HL-60 (cell line): ENCODE measurements at regions not wholly inside any gene's neighbourhood (a gene's known extent, or its start where the extent isn't known, plus 50 kb on each side); places are given as distances from the start of the nearest gene placed in this dataset.

Source experiments
- CTCF ChIP-seq: IDR thresholded peaks from one replicate; pipeline ENCODE4 v1.5.1; 2011; ENCODE audit warnings: low read length, control low read depth, inconsistent platforms; ENCODE audit not compliant: insufficient read depth
- GABPA ChIP-seq: IDR thresholded peaks from 2 replicates; pipeline ENCODE4 v1.6.1; 2012; ENCODE audit warnings: low read depth
- POLR2AphosphoS5 ChIP-seq: IDR thresholded peaks from 2 replicates; pipeline ENCODE4 v1.6.1; 2012; ENCODE audit warnings: low read depth

DNA sequence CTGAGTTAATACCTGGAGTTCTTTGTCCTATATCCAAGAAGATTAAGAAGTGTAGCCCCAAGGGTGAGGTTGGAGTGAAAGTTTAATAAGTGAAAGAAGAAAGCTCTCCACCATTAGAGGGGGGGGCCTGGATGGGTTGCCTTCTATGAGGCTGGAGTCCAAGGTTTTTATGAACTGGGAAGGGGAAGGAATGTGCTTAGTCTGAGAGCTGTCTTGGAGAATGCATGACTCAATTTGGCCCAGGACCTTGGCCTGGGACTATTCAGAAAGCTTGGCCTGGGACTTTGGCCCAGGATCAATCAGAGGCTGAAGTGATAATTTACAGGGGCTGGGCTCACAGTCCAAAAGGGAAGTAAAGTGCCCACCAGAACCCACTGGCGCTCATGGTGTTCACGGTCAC, 1049.0 kb upstream of the GRIA3 start:
- TF ChIP-seq CTCF (no peak), POLR2AphosphoS5 (no peak), GABPA (no peak)
